ENCODE measurements at regions not wholly inside any gene's neighbourhood (a gene's known extent, or its start where the extent isn't known, plus 50 kb on each side); places are given as distances from the start of the nearest gene placed in this dataset.

DNA sequence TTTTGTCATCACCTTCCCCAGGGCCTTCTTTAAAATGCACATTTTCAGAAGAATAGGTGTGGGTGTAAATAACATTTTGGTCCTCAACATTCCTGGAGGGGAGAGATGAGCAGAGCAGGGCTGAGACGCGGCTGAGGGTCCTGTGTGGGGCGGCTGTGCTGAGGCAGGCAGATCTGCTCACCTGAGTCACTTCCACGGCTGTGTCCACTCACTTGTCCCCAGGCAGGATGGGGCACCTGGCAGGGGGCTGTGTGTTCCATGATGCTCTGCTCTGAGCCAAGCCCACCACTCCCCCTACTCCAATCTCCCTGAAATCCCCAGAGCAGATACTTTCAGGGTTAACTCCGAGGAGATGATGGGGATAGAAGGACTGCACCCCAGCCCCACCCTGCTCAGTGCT is 93.8 kb downstream of the GLRX3 start:
- Histone ChIP-seq H3K27ac (ENCODE audit: control insufficient read depth, insufficient read depth, low read length) (no peak overlapping the region), H3K4me1 (ENCODE audit: control insufficient read depth, extremely low read depth, insufficient read depth, low read length) (no peaks in the 10 kb centered on the region), H3K9ac (ENCODE audit: control insufficient read depth, extremely low read depth, insufficient read depth, low read length) (no peak overlapping the region), H3K4me2 (ENCODE audit: control insufficient read depth, extremely low read depth, insufficient read depth, low read depth, low read length) (no peak overlapping the region), H3K9me1 (ENCODE audit: control insufficient read depth, extremely low read depth, insufficient read depth, low read length) (no peaks in the 10 kb centered on the region), H2AFZ (ENCODE audit: control insufficient read depth, low read length) (no peak overlapping the region), H3K79me2 (ENCODE audit: control insufficient read depth, insufficient read depth, low read length) (no peaks in the 10 kb centered on the region), H3K27me3 (ENCODE audit: control insufficient read depth, extremely low read depth, insufficient read depth, low read length) (no peaks in the 10 kb centered on the region), H3K4me3 (ENCODE audit: control insufficient read depth in 2 of 3, extremely low read depth in 1 of 3, insufficient read depth in 2 of 3, low read depth in 1 of 3, low read length in 3 of 3) (no peak overlapping the region), H3K36me3 (ENCODE audit: control insufficient read depth in 2 of 2, extremely low read depth in 1 of 2, insufficient read depth in 2 of 2, low read length in 2 of 2) (peaks cover 0 to 2% of the 10 kb centered on the region in 2 experiments), H3K9me3 (ENCODE audit: control insufficient read depth, low read depth, low read length) (peaks cover 19% of the 10 kb centered on the region), H4K20me1 (ENCODE audit: control insufficient read depth, extremely low read depth, insufficient read depth, low read length) (no peaks in the 10 kb centered on the region)
- FAIRE-seq (no peak), DNase-seq (ENCODE audit: low read depth, low spot score) (no peak)
- TF ChIP-seq, protein P1, sequence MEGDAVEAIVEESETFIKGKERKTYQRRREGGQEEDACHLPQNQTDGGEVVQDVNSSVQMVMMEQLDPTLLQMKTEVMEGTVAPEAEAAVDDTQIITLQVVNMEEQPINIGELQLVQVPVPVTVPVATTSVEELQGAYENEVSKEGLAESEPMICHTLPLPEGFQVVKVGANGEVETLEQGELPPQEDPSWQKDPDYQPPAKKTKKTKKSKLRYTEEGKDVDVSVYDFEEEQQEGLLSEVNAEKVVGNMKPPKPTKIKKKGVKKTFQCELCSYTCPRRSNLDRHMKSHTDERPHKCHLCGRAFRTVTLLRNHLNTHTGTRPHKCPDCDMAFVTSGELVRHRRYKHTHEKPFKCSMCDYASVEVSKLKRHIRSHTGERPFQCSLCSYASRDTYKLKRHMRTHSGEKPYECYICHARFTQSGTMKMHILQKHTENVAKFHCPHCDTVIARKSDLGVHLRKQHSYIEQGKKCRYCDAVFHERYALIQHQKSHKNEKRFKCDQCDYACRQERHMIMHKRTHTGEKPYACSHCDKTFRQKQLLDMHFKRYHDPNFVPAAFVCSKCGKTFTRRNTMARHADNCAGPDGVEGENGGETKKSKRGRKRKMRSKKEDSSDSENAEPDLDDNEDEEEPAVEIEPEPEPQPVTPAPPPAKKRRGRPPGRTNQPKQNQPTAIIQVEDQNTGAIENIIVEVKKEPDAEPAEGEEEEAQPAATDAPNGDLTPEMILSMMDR (optimal IDR thresholded peaks at IDR 0.05 in 1 of 3, IDR thresholded peaks at IDR 0.05 in 1 of 3, conservative IDR thresholded peaks at IDR 0.05 in 1 of 3; ENCODE audit: extremely low read depth in 1 of 3, insufficient read depth in 2 of 3, low read length in 3 of 3), result no peak
- no peak for TF ChIP-seq EZH2 (IDR thresholded peaks at IDR 0.05; ENCODE audit: low read length)
- dilution Hi-C loops (cut with MboI; ENCODE audit: extremely low pct_ligation_motif_present, low sequenced_read_pairs), result no loop called here

DNA sequence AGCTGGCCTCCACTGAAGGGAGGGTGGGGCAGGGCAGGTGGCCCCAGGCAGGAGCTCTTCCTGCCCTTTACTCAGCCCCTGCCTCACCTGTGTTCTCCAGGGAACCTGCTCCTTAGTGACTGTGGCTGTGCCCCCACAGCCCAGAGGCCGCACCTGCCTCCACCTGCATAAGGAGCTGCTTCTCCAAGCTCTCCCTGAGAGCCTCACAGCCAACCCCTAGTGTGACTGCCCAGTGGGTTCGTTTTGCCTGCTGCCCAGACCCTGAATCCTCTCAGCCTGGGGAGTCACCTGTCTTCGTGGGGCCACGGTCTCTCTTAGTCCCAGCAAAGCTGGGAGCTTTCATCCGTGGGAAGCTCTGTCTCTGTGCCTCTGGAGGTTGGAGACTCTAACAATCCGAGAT is 94.4 kb downstream of the GLRX3 start:
- H3K27ac ChIP-seq (ENCODE audit: control insufficient read depth, insufficient read depth, low read length), result no peak overlapping the region
- dilution Hi-C loops (cut with MboI; ENCODE audit: extremely low pct_ligation_motif_present, low sequenced_read_pairs), result no loop called here
- H3K9ac ChIP-seq (ENCODE audit: control insufficient read depth, extremely low read depth, insufficient read depth, low read length), result no peak overlapping the region
- no peaks in the 10 kb centered on the region for H3K4me1 ChIP-seq (ENCODE audit: control insufficient read depth, extremely low read depth, insufficient read depth, low read length)
- H2AFZ ChIP-seq (ENCODE audit: control insufficient read depth, low read length), result no peak overlapping the region
- H3K4me2 ChIP-seq (ENCODE audit: control insufficient read depth, extremely low read depth, insufficient read depth, low read depth, low read length), result no peak overlapping the region
- peaks cover 0 to 2% of the 10 kb centered on the region in 2 experiments for H3K36me3 ChIP-seq (ENCODE audit: control insufficient read depth in 2 of 2, extremely low read depth in 1 of 2, insufficient read depth in 2 of 2, low read length in 2 of 2)
- no peak for FAIRE-seq
- H3K79me2 ChIP-seq (ENCODE audit: control insufficient read depth, insufficient read depth, low read length), result no peaks in the 10 kb centered on the region
- no peaks in the 10 kb centered on the region for H4K20me1 ChIP-seq (ENCODE audit: control insufficient read depth, extremely low read depth, insufficient read depth, low read length)
- peaks cover 17% of the 10 kb centered on the region for H3K9me3 ChIP-seq (ENCODE audit: control insufficient read depth, low read depth, low read length)
- TF ChIP-seq, protein P1 (optimal IDR thresholded peaks at IDR 0.05 in 1 of 3, IDR thresholded peaks at IDR 0.05 in 1 of 3, conservative IDR thresholded peaks at IDR 0.05 in 1 of 3; ENCODE audit: extremely low read depth in 1 of 3, insufficient read depth in 2 of 3, low read length in 3 of 3), result no peak
- TF ChIP-seq EZH2 (IDR thresholded peaks at IDR 0.05; ENCODE audit: low read length), result no peak
- H3K9me1 ChIP-seq (ENCODE audit: control insufficient read depth, extremely low read depth, insufficient read depth, low read length), result no peaks in the 10 kb centered on the region
- no peak overlapping the region for H3K4me3 ChIP-seq (ENCODE audit: control insufficient read depth in 2 of 3, extremely low read depth in 1 of 3, insufficient read depth in 2 of 3, low read depth in 1 of 3, low read length in 3 of 3)
- H3K27me3 ChIP-seq (ENCODE audit: control insufficient read depth, extremely low read depth, insufficient read depth, low read length), result no peaks in the 10 kb centered on the region
- no peak for DNase-seq (ENCODE audit: low read depth, low spot score)
